Omental fat pad (tissue), 3 donors: ENCODE measurements at regions not wholly inside any gene's neighbourhood (a gene's known extent, or its start where the extent isn't known, plus 50 kb on each side); places are given as distances from the start of the nearest gene placed in this dataset.

Source experiments
- ATAC-seq: fragments of 150-250 bp; one replicate; pipeline ENCODE4 v1.9.1; 2016; ENCODE audit warnings: mild to moderate bottlenecking, moderate library complexity; ENCODE audit not compliant: low FRiP score
- DNase-seq: peaks from one replicate; pipeline ENCODE4 v3.0.0-alpha.2; 2019; ENCODE audit warnings: low spot score
- CTCF ChIP-seq, 3 donors: fragments of 450-650 bp; IDR thresholded peaks; one replicate each; pipeline ENCODE4 v1.5.1; 2016 to 2017; ENCODE audit warnings: antibody characterized with exemption in 3 of 3, mild to moderate bottlenecking in 3 of 3, moderate library complexity in 2 of 3

GRCh38 chr16:8260140-8260539 lies 330.2 kb downstream of the TMEM114 start:
- no peak for ATAC-seq
- no peak for DNase-seq

GRCh38 chr16:8258523-8258922 lies 331.8 kb downstream of the TMEM114 start:
- TF ChIP-seq CTCF (IDR thresholded peaks at IDR 0.05): no peak
- ATAC-seq (no peak), DNase-seq (no peak)

More at GRCh38 chr16:8260140-8260539, 330.2 kb downstream of the TMEM114 start:
- no peak for TF ChIP-seq CTCF (IDR thresholded peaks at IDR 0.05)

GRCh38 chr16:8257561-8257960 lies 332.8 kb downstream of the TMEM114 start:
- DNase-seq (no peak), ATAC-seq (no peak)
- no peak for TF ChIP-seq CTCF (IDR thresholded peaks at IDR 0.05)

GRCh38 chr16:8254405-8254804 lies 335.9 kb downstream of the TMEM114 start:
- ATAC-seq (no peak), DNase-seq (no peak)
- TF ChIP-seq CTCF (IDR thresholded peaks at IDR 0.05): no peak

GRCh38 chr16:8253718-8254117 lies 336.6 kb downstream of the TMEM114 start:
- ATAC-seq (no peak), DNase-seq (no peak)
- TF ChIP-seq CTCF (IDR thresholded peaks at IDR 0.05): no peak

GRCh38 chr16:8251727-8252126 lies 338.6 kb downstream of the TMEM114 start:
- ATAC-seq: no peak
- TF ChIP-seq CTCF (IDR thresholded peaks at IDR 0.05): no peak

GRCh38 chr16:8251298-8251697 lies 339.0 kb downstream of the TMEM114 start:
- ATAC-seq (no peak), DNase-seq (no peak)
- TF ChIP-seq CTCF (IDR thresholded peaks at IDR 0.05): no peak

More at GRCh38 chr16:8251727-8252126, 338.6 kb downstream of the TMEM114 start:
- DNase-seq: no peak
